K562 (cell line): ENCODE measurements at regions not wholly inside any gene's neighbourhood (a gene's known extent, or its start where the extent isn't known, plus 50 kb on each side); places are given as distances from the start of the nearest gene placed in this dataset.

ENCODE experiments used
- CC2D1A ChIP-seq: fragments of 450-650 bp; IDR thresholded peaks from 2 replicates; pipeline ENCODE4 v1.6.1; 2017; ENCODE audit warnings: mild to moderate bottlenecking
- CTCF ChIP-seq, 3 experiments: IDR thresholded peaks in 2 of 3; conservative IDR thresholded peaks in 1 of 3; 2 replicates each; pipeline ENCODE4 v1.5.1; 2011 to 2012; ENCODE audit warnings: low read length in 3 of 3, mild to moderate bottlenecking in 3 of 3, control low read depth in 2 of 3, improper control_type of control experiment in 1 of 3, inconsistent platforms in 1 of 3, low read depth in 1 of 3, mixed read lengths in 1 of 3, moderate library complexity in 1 of 3; ENCODE audit not compliant: insufficient read depth in 2 of 3
- DPF2 ChIP-seq: fragments of 450-650 bp; IDR thresholded peaks from 2 replicates; pipeline ENCODE4 v1.6.1; 2016
- EZH2 ChIP-seq: IDR thresholded peaks from 2 replicates; pipeline ENCODE4 v1.6.1; 2012; ENCODE audit warnings: low read depth, mild to moderate bottlenecking, inconsistent platforms, low read length, borderline replicate concordance
- ILK ChIP-seq: fragments of 450-650 bp; IDR thresholded peaks from 2 replicates; pipeline ENCODE4 v1.6.1; 2016; ENCODE audit warnings: missing genetic modification characterization, low read depth, mild to moderate bottlenecking, missing compliant biosample characterization, moderate library complexity, borderline replicate concordance
- PCBP2 ChIP-seq: fragments of 200-400 bp; formaldehyde crosslinking; IDR thresholded peaks from 2 replicates; pipeline ENCODE4 v1.6.1; 2018; ENCODE audit warnings: low read length, low read depth, mild to moderate bottlenecking, moderate library complexity; ENCODE audit not compliant: poor library complexity, severe bottlenecking
- TRIM24 ChIP-seq, 2 experiments: fragments of 450-650 bp; IDR thresholded peaks; 2 replicates each; pipeline ENCODE4 v1.6.1; 2016
- ZBED1 ChIP-seq: IDR thresholded peaks from 2 replicates; pipeline ENCODE4 v1.6.1; 2014
- ZBTB7A ChIP-seq: IDR thresholded peaks from 2 replicates; pipeline ENCODE4 v1.6.1; 2011; ENCODE audit warnings: low read depth, mild to moderate bottlenecking, low read length, moderate library complexity, borderline replicate concordance; ENCODE audit not compliant: control insufficient read depth
- TF ChIP-seq, protein P1 (sequence below): sonication (generic); formaldehyde crosslinking; IDR thresholded peaks from 2 replicates; pipeline ENCODE4 v1.8.0; 2022; ENCODE audit warnings: mild to moderate bottlenecking, missing genetic modification reagents, borderline replicate concordance
- TF ChIP-seq, protein P2 (sequence below): fragments of 450-650 bp; IDR thresholded peaks from 2 replicates; pipeline ENCODE4 v1.6.1; 2016; ENCODE audit warnings: borderline replicate concordance

GRCh38 chr20:51928931-51929330, 126.6 kb upstream of the SALL4 start:
- TF ChIP-seq CC2D1A (no peak), CTCF (IDR thresholded peaks at IDR 0.05 in 2 of 3, conservative IDR thresholded peaks at IDR 0.05 in 1 of 3; ENCODE audit: insufficient read depth in 2 of 3, low read depth in 1 of 3, low read length in 3 of 3) (no peak), PCBP2 (no peak), ZBED1 (no peak), EZH2 (no peak), TRIM24 (IDR thresholded peaks at IDR 0.05) (no peak), ZBTB7A (no peak), DPF2 (no peak), ILK (tag) (no peak)
- TF ChIP-seq, protein P1, sequence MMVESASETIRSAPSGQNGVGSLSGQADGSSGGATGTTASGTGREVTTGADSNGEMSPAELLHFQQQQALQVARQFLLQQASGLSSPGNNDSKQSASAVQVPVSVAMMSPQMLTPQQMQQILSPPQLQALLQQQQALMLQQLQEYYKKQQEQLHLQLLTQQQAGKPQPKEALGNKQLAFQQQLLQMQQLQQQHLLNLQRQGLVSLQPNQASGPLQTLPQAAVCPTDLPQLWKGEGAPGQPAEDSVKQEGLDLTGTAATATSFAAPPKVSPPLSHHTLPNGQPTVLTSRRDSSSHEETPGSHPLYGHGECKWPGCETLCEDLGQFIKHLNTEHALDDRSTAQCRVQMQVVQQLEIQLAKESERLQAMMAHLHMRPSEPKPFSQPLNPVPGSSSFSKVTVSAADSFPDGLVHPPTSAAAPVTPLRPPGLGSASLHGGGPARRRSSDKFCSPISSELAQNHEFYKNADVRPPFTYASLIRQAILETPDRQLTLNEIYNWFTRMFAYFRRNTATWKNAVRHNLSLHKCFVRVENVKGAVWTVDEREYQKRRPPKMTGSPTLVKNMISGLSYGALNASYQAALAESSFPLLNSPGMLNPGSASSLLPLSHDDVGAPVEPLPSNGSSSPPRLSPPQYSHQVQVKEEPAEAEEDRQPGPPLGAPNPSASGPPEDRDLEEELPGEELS (CRISPR knock-in tag), result no peak
- TF ChIP-seq, protein P2, sequence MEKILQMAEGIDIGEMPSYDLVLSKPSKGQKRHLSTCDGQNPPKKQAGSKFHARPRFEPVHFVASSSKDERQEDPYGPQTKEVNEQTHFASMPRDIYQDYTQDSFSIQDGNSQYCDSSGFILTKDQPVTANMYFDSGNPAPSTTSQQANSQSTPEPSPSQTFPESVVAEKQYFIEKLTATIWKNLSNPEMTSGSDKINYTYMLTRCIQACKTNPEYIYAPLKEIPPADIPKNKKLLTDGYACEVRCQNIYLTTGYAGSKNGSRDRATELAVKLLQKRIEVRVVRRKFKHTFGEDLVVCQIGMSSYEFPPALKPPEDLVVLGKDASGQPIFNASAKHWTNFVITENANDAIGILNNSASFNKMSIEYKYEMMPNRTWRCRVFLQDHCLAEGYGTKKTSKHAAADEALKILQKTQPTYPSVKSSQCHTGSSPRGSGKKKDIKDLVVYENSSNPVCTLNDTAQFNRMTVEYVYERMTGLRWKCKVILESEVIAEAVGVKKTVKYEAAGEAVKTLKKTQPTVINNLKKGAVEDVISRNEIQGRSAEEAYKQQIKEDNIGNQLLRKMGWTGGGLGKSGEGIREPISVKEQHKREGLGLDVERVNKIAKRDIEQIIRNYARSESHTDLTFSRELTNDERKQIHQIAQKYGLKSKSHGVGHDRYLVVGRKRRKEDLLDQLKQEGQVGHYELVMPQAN, result no peak
